CD4-positive, alpha-beta T cell treated with Interleukin-17A for 4 hours (primary cell): ENCODE measurements at regions not wholly inside any gene's neighbourhood (a gene's known extent, or its start where the extent isn't known, plus 50 kb on each side); places are given as distances from the start of the nearest gene placed in this dataset.

Experiments
- DNase-seq: peaks from one replicate; pipeline ENCODE4 v3.0.0-alpha.2; 2020; ENCODE audit warnings: mixed read lengths

DNA sequence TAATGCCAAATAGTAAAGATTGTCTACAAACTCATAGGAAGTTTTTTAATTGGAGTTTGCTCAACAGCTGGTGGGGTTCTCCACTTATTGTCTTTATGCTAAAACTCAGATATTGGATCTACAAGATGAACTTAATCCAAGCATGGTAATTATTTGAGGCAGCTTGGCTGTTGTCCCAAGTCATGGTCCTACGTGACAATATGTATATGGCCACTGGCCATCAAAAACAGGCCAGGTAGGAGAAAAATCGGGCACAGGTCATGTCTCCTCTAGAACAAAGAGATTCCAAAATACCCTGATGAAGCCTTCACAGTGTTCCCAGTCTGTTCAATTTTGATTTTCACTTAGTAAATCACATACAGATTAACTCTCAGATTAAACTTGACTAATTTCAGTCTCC is 606.4 kb downstream of the TNS3 start:
- DNase-seq, result no peak

DNA sequence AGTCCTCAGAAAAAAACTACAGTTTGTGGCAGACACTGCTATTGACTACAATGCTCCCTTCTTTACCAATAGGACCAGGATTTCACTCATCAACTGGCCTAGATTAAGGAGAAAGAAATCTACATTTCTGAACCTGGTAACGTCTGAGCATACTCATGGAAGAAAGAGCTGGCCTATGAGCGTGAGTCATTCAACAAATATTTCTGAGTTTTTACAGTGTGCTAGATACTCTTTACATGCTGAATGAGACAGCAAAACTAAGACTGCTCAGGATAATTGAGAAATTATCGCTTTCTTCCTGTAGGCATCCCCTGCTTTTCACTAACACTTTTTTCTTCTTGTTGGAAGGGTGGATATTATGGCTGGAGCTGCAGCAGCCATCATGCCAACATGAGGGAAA is 609.7 kb downstream of the TNS3 start:
- no peak for DNase-seq

DNA sequence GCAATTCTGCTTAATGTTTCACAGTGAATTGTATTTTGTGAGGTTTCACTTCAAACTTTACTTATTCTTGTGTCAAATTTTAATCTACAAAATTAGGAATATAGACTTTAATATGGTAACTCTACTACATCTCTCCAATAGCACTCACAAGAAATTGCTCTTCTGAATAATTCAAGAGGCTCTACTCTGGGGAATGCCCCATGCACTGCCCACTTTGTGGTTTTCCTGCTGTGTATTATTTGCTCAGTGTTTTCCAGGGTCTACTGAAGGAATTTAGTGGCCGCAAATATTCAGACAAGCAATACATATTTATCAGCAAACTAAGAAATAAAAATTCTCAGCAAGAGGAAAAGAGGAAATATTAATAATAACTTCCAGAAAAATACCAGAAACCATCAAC is 611.4 kb downstream of the TNS3 start:
- no peak for DNase-seq

DNA sequence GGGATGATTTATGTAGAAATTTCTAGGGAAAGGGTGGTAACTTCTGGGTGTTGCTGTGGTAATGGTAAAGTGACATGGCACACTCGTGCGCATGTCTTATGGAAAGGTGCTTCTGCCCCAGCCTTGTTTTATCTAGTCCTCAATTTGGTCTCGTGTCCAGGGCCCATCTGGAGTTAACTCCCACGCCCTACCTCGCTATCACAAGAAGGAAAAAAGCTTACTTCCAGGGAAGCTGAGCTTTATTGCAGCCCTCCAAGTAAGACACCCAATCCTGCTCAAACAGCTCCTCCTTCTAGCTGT is 611.8 kb downstream of the TNS3 start:
- no peak for DNase-seq

DNA sequence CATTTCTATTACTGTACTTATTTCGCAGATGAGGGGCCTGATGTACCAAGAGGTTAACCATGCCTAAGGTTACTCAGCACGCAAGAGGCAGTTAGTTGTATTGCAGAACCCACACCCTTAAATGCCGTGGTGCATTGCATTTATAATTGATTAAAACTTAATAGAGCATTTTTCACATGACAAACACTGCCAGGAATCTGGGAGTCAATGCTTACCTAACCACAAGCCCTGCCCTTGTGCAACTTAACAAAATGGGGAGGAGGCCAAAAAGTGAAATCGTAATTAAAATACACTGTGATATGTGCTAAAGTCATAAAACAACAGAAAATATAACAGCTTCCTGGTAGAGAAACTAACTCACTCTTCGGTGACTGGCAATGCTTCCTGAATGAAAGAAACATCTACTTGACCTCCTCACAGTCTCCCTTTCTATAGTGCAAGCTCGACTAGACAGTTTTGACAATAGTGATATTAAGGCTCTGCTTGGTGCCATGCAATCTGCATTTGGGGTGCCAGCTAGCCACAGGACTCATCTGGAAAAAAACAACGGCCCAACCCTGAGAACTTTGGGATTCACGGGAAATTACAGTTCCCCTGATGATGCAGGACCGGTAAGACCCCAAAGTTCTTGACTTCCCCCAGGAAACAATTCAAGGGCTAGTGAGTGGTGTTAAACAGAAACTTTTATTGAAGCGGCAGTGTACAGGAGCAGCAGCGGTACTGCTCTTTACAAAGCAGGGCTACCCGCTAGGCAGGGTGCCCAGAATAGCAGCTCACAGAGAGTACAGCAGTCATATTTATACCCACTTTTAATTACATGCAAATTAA is 612.4 kb downstream of the TNS3 start:
- no peak for DNase-seq

DNA sequence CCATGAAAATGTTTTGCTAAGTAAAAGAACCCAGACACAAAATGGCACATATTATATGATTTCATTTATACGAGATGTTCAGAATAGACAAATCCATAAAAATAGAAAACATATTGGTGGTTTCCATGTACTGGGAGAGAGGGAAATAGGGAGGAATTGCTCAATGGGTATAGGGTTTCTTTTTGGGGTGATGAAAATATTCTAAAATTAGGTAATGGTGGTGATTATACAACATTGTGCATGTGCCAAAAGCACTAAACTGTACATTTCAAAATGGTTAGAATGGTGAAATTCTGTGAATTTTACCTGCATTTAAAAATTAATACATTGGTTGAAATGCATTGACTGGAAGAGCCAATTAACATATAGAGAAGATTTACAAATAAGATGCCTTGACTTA is 613.9 kb downstream of the TNS3 start:
- no peak for DNase-seq

DNA sequence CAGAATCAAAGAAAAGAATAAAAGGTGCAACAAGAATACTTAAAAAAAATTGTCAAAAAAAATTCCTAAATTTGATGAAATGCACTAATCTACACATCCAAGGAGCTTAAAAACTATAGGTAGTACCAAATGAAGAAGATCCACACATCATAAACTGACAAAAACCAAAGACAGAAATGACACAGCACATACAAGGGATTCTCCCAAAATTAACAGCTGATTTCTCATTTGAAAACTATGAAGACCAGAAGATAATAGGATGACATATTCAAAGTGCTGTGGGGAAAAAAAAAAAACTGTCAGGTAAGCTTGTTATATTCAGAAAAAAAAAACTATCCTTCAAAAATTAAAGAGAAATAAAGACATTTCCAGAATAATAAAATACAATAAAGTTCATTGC is 618.2 kb downstream of the TNS3 start:
- DNase-seq, result no peak

DNA sequence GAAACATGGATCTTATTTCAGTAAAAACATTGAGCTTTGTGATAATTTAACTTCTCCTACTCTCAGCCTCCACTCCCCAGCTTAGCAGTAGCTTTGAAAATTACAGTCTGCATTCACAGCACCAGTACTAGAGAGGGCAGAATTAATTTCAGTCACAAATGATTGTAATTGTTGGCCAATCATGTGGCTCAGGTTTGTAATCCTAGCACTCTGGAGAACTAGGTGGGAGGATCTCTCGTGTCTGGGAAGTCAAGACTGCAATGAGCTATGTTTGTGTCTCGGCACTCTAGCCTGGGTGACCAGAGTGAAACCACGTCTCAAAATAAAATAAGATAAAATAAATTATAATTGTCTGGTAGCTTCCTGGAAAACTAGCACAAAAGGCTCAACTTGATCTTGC is 620.9 kb downstream of the TNS3 start:
- DNase-seq, result no peak

DNA sequence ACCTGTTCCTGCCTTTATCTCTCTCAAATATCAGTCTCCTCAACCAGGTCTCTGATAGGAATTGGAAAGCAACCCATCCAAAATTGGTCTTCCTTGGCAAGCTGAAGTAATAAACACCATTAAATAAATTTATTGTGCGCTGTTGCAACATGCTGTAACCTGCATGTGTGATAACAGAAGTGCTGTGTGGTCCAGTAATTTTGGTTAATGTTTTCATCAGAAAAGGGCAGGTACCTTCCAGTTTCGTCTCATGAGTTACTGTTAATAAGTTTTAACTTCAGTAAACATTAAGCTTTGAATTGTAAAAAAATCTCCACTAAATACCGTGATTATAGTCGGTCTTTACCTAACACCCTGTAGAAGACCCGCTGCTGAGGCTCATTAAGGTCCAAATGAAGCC is 624.7 kb downstream of the TNS3 start:
- DNase-seq, result no peak

DNA sequence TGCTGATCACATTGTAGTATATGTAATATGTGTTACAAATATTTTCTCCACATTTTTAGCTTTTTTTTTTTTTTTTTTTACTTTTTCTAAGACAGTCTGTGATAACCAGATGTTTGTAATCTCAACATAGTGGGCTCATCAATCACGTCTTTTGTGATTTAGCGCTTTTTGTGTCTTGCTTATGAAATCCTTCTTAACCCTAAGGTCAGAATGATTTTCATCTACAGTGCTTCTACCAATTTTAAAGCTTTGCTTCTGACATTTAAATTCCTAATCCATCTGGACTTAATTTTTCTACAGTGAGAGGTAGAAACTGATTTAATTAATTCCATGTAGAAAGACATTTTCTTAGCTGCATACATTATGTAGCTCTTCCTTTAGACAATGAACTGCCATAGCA is 626.4 kb downstream of the TNS3 start:
- DNase-seq, result no peak

DNA sequence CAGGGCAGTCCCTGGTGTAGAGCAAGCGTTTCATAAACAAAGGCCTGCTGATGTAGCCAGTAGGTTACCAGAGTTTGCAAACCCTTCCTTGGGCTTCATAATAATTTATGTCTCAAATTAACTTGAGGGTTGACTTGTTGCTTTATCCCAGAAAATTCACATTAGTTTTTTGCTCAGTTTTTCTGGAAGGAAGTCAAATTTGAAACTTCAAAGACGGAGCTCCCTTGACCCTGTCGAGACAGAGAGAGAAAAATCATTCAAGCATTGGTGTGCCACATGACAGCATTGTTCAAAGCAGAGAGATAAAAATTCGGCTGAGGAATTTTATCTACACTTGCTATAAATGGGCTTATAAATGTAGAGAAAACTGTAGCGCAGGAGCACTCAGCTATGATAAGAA is 627.7 kb downstream of the TNS3 start:
- DNase-seq, result no peak

DNA sequence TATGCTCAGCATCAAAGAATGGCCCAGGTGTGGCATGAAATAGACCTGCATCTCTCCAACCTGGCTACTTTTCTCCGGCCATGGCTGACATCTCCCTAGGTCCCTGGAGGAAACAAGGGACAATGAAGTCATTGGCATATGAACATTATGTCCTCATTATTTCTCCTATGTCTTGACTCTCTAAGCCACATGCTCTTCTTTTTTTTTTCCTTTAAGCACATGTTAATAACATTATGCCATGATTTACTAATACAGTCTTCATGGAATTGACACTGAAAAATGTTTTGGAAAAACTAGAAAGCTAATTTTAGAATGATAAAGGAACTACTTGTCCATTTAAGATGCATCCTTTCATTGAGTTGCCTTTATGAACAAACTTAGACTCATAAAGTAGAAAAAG is 628.9 kb downstream of the TNS3 start:
- DNase-seq, result no peak

DNA sequence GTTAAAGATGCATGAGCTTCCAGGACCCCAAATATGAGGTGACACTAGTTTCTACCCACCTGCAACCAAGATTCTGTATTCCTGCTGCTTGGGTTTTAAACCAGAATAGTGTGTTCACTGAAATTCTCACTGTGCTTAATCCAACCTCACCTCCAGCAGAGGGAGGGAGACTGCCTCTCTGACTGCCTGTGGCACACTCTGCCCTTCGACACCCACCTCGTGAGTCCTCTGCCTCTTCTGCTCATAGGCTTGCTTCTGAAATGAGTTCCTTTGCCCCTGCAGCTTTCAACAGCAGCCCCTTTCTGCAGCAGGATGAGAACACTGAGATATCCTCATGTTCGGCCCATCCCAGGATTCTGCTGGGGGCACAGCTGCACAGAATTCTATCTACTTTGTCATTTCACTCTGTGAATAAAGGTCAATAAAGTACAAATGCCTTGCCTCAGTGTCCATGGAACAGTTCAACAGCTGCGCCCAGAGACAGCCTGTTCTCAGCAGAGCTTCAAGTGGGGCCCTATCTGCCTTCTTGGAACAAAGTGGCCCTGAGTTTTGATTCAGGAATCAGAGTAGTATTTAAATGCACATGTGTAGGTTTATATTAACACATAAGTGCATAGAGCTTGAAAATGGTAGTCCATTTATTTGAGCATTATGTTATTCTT is 632.5 kb downstream of the TNS3 start:
- DNase-seq, result no peak

DNA sequence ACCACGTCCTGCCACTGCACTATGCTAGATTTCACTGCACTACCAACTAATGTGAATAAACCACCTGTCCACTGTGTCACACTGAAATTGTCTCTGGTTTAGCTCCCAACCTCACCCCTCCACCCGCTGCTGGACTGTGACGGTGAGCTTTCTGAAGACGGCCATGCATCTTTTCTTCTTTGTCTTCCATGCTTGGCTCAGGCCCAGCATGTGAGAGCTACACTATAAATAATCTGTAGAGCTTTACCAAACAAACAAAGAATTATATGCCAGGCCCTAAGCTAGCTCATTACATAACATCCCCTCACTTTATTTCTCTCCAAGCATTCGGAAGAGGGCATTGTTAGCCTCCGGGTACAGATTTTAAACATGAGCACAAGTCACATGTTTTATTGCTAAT is 633.2 kb downstream of the TNS3 start:
- DNase-seq, result no peak

DNA sequence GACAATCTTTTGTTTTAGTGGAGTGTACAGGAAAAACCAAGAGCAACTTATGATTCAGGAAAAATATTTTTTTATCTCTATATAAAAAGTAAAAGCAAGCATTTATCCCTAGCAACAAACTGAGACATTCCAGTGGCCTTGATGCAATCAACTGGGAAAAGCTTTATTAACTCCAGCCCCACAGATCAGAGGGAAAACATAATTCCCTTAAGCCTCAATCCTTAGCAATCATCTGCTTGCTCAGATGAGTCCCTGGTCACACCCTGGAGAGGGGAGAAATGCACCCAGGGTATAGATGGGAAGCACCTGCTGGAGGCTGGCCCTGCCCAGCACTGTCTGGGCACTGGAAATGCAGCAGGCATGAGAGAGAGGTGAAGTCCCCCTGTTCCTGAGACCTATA is 636.6 kb downstream of the TNS3 start:
- DNase-seq, result no peak

DNA sequence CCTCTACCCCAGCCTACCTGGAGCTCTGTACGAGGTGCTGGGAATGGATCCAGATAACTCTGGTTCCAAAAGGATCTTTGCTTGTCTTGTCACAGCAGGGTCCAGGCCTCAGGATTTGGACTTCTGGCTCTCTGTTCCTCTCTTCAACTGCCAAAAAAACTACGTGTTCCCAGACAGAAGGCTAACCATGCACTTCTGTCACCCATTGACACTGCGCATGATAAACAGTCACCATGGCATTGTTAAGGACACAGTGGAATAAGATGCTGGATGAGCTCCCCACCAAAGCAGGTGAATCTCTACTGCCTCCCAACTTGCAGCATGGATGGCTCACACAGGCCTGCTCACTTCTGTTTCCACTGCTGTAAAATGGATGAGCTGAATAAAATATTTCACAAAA is 637.9 kb downstream of the TNS3 start:
- DNase-seq, result no peak

DNA sequence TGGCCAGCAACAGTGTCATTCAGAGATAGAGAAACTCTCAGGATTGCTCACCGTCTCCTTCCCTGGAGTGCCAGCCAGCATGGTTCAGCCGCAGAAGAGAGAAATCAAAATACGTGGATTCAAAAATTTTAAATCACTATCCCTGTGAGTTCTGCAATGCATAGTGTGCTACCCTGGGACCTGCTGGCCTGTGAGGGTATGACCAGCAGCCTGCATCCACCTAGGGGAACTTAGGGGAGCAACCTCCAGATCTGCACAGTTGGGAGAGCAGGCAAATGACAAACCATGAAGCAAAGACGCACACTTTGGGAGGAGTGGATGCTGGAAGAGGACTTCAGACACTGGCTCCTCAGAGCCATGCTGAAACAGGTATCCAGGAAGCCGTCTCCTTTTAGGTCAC is 639.3 kb downstream of the TNS3 start:
- no peak for DNase-seq

DNA sequence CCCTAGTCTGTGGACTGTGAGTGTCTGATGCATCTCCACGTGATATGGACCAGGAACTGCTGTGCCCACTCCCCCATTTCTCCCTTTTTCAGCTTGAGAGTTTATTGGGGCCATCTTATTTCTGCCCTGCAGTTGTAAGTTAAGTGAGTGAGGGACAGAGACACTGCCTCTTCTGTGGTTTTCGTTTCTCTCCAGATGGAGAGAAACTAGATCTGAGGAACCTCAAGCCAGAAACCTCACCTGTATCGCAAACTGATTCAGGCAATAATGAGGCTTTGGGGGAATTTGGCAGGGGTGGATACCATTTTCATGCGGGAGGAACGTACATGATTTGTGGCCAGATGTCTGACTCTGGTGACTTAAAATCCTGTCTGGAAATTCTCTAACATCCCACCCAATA is 641.7 kb downstream of the TNS3 start:
- no peak for DNase-seq

DNA sequence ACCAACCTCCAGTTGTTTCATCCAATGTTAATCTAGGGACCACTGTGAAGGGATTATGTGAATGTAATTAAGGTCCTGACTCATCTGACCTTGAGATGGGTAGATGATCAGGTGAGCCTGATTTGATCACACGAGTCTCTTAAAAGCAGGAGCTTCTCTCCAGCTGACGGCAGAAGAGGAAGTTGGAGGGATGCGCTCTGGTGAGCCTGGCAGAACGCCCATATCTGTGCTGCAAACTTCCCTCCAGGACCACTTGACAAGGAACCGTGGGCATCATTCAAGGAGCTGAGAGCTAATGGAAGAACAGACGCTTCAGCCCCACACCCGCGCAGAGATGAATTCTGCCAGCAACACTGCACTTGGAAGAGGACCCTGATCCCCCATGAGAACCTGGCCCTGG is 642.4 kb downstream of the TNS3 start:
- no peak for DNase-seq

DNA sequence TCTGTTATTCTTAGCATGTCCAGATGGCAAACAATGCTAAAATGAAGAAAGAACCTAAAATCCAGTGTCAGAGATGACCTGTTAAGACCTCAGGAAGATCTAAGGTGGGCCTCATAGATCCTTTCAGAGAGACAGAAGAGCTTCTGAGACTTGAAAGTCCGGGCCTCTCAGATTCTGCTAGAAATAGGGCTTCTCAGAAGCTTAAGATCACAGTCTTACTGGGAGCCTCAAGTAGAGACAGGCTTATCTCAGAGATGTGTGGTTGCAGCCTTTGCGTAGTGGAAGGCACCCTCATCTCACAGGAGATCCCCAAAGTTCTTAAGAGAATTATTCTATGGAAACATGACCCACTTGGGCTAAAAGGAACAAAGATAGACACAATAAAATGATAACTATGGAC is 642.8 kb downstream of the TNS3 start:
- DNase-seq, result no peak

DNA sequence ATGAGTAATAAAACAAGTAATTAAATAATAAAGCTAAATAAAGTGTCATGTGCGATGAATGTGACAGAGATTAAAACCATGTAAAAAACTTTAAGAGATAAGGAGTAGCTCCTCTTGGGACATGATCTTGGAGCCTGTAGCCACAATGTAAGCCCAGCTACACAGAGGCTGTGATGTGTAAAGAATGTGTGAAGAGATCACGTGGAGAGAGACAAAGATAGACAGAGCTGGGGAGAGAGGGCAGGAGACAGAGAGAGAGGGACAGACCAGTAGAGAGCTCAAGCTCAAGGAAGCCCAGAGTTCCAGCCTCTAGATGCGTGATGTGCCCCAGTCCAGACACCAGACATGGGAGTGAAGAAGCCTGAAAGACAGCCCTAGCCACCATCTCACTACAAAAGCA is 644.1 kb downstream of the TNS3 start:
- DNase-seq, result no peak

DNA sequence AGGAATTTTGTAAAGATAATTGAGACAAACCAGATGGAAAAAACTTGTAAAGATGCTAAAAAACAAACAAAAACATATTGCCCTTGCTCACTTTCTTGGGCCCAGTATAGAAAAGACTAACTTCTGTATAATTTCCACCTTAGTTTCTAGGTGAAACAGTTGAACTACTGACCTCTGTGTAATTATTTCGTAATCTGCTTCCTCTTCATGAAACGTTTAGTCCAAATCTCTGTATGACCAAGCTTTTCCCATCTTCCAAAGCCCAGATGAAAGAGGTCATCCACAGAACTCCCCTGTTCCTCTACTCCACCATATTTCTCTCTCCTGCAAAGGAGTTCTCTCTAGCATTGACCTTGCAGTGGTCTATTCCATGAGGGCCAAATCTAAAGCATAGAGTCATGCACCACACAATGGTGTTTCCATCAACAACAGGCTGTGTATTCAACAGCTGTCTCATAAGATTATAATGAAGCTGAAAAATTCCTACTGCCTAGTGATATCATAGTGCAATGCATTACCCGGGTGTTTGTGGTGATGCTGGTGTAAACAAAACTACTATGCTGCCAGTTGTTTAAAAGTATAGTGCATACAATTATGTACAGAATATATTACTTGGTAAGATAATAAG is 647.6 kb downstream of the TNS3 start:
- no peak for DNase-seq

DNA sequence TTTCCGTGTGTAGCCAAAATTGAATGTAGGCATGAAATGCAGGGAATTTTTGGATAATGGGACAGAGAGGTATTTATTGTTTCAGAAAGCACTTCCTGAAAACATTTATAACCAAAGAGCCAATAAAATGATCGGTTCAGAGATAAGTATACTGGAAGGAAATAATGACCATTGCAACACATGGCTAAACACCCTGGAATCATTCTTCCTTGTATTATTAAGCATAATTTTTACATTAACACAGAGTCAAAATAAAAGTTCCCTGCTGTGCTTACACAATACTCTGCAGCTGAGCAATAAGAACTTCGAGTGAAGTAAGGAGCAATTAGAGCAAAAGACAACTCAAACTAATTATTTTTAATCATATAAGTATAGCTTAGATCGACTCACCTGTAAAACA is 648.3 kb downstream of the TNS3 start:
- DNase-seq, result no peak

DNA sequence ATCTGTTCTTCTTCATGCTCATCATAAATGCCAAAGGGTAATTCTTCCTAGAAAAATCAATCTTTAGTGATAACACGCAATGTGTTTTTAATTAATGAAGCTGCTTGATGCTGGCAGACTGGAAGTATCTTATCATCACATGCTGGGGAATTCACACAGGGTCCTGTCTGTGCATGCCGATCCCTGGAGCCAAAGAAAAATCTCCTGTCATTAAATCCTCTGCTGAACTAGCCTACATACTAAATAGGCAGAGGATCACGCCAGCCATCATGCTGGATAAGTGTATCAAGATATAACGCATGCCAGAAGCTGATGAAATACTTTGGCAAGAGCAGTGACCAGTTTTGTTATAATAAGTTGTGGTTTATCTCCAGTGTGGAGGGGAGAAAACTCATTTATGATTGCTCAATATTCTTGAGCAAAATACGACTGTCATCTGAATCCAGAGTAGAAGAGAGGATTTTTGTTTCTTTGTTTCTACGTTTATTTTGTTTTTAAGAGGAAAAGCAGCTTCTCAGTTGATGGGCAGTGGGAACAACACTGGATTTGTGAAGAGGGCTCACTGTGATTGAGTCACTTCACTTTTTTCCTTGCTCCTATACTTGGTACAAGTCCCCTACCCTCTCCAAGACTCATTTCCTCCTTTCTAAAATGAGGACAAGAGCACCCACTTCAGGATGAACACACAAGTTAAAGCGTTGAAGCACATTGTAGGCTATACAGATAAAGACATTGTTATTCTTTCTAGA is 649.1 kb downstream of the TNS3 start:
- no peak for DNase-seq
